HEK293T (cell line): ENCODE measurements at regions not wholly inside any gene's neighbourhood (a gene's known extent, or its start where the extent isn't known, plus 50 kb on each side); places are given as distances from the start of the nearest gene placed in this dataset.
"Not testable (repeated sequence)": the region's sequence is repeated elsewhere in the genome, so short reads cannot be mapped to it uniquely, and the experiment has no call there.

ENCODE experiments used
- CTCF ChIA-PET: fragments of 350-600 bp; formaldehyde crosslinking; extraction: SDS; loops from one replicate; lab custom pipeline; 2021; ENCODE audit warnings: antibody characterized with exemption, inconsistent platforms; lab: Yijun Ruan, JAX
- POLR2A ChIA-PET: fragments of 350-600 bp; formaldehyde crosslinking; extraction: SDS; loops from one replicate; lab custom pipeline; 2020; ENCODE audit warnings: antibody characterized with exemption, inconsistent platforms; lab: Yijun Ruan, JAX
- DNase-seq: peaks from one replicate; pipeline ENCODE4 v3.0.0; 2012; ENCODE audit warnings: mixed read lengths; ENCODE audit errors: extremely low spot score
- ARNT ChIP-seq: fragments of 450-650 bp; IDR thresholded peaks from 2 replicates; pipeline ENCODE4 v1.6.1; 2017; ENCODE audit warnings: mild to moderate bottlenecking
- BHLHE40 ChIP-seq: fragments of 450-650 bp; IDR thresholded peaks from 2 replicates; pipeline ENCODE4 v1.6.1; 2016; ENCODE audit warnings: mild to moderate bottlenecking, moderate library complexity, borderline replicate concordance
- CTBP1 ChIP-seq: fragments of 450-650 bp; IDR thresholded peaks from 2 replicates; pipeline ENCODE4 v1.6.1; 2016; ENCODE audit warnings: borderline replicate concordance
- ELF4 ChIP-seq: fragments of 450-650 bp; IDR thresholded peaks from 2 replicates; pipeline ENCODE4 v1.6.1; 2017; ENCODE audit warnings: antibody characterized with exemption
- FOXA1 ChIP-seq: fragments of 450-650 bp; IDR thresholded peaks from 2 replicates; pipeline ENCODE4 v1.6.1; 2016; ENCODE audit warnings: mild to moderate bottlenecking
- FOXK2 ChIP-seq: fragments of 450-650 bp; IDR thresholded peaks from 2 replicates; pipeline ENCODE4 v1.6.1; 2016; ENCODE audit warnings: mild to moderate bottlenecking
- FOXM1 ChIP-seq: fragments of 450-650 bp; IDR thresholded peaks from 2 replicates; pipeline ENCODE4 v1.6.1; 2017; ENCODE audit warnings: mild to moderate bottlenecking, borderline replicate concordance
- HDGF ChIP-seq: fragments of 450-650 bp; IDR thresholded peaks from 2 replicates; pipeline ENCODE4 v1.6.1; 2017; ENCODE audit warnings: antibody characterized with exemption, borderline replicate concordance
- L3MBTL2 ChIP-seq: fragments of 450-650 bp; conservative IDR thresholded peaks from 2 replicates; pipeline ENCODE4 v1.6.1; 2016; ENCODE audit warnings: mild to moderate bottlenecking
- LEF1 ChIP-seq: fragments of 450-650 bp; IDR thresholded peaks from 2 replicates; pipeline ENCODE4 v1.6.1; 2017; ENCODE audit warnings: mild to moderate bottlenecking, borderline replicate concordance
- NFRKB ChIP-seq: fragments of 450-650 bp; IDR thresholded peaks from 2 replicates; pipeline ENCODE4 v1.6.1; 2016; ENCODE audit warnings: mild to moderate bottlenecking, moderate library complexity
- PKNOX1 ChIP-seq: fragments of 450-650 bp; IDR thresholded peaks from 2 replicates; pipeline ENCODE4 v1.6.1; 2016
- SP1 ChIP-seq: fragments of 450-650 bp; IDR thresholded peaks from 2 replicates; pipeline ENCODE4 v1.6.1; 2017
- SUZ12 ChIP-seq: fragments of 450-650 bp; IDR thresholded peaks from 2 replicates; pipeline ENCODE4 v1.6.1; 2016; ENCODE audit warnings: mild to moderate bottlenecking
- TARDBP ChIP-seq: fragments of 450-650 bp; IDR thresholded peaks from 2 replicates; pipeline ENCODE4 v1.6.1; 2016
- ZNF384 ChIP-seq: fragments of 450-650 bp; IDR thresholded peaks from 2 replicates; pipeline ENCODE4 v1.6.1; 2016

GRCh38 chr7:130955565-130955919, 221.5 kb upstream of the KLF14 start:
- TF ChIP-seq HDGF = no peak
- TF ChIP-seq FOXM1 = no peak
- TF ChIP-seq ARNT = no peak
- no peak for TF ChIP-seq FOXK2
- TF ChIP-seq NFRKB = no peak
- no peak for TF ChIP-seq SP1
- no peak for TF ChIP-seq FOXA1
- no peak for TF ChIP-seq ZNF384
- TF ChIP-seq PKNOX1 = no peak
- TF ChIP-seq ELF4 = no peak
- no peak for TF ChIP-seq BHLHE40
- TF ChIP-seq CTBP1 = no peak
- TF ChIP-seq SUZ12 = no peak
- TF ChIP-seq L3MBTL2 = no peak
- ChIA-PET CTCF (no interaction called here), POLR2A (no interaction called here)
- DNase-seq = no peak

- CTCF ChIA-PET = interaction anchor here (1.3 kb wide), 2 partner anchors 11 to 26 kb away, joined by 3 to 4 read pairs; no protein-coding TSS in a partner anchor
- POLR2A ChIA-PET = no interaction called here
- TF ChIP-seq CTBP1 (no peak), ELF4 (no peak), HDGF (no peak), SP1 (no peak), FOXA1 (no peak), FOXK2 (no peak), PKNOX1 (no peak), NFRKB (no peak), FOXM1 (no peak), LEF1 (no peak), L3MBTL2 (no peak), SUZ12 (no peak), BHLHE40 (no peak), TARDBP (no peak), ARNT (no peak), ZNF384 (no peak)
- DNase-seq = no peak
These were observed 222.6 kb upstream of the KLF14 start for GRCh38 chr7:130956417-130957136.

- ChIA-PET POLR2A (no interaction called here), CTCF (interaction anchor here (1.3 kb wide), 2 partner anchors 11 to 25 kb away, joined by 3 to 4 read pairs; no protein-coding TSS in a partner anchor)
- no peak for TF ChIP-seq SP1
- no peak for DNase-seq
These were observed 223.1 kb upstream of the KLF14 start for GRCh38 chr7:130957137-130957513.

GRCh38 chr7:130957722-130958435, 223.9 kb upstream of the KLF14 start:
- DNase-seq, POLR2A ChIA-PET: not testable (repeated sequence)
- CTCF ChIA-PET = interaction anchor here (1.3 kb wide), 2 partner anchors 12 to 24 kb away, joined by 3 to 4 read pairs; no protein-coding TSS in a partner anchor

- TF ChIP-seq L3MBTL2 (no peak), SP1 (no peak), LEF1 (no peak), FOXM1 (no peak), CTBP1 (no peak), ARNT (no peak), ELF4 (no peak), ZNF384 (no peak), HDGF (no peak), FOXK2 (no peak), BHLHE40 (no peak), PKNOX1 (no peak), NFRKB (no peak), TARDBP (no peak), FOXA1 (no peak), SUZ12 (no peak)
These were observed 224.8 kb upstream of the KLF14 start for GRCh38 chr7:130958846-130959245.

GRCh38 chr7:130959743-130960207, 225.8 kb upstream of the KLF14 start:
- POLR2A ChIA-PET = no interaction called here
- peak; percentile 45 for DNase-seq
- CTCF ChIA-PET = interaction anchor here (0.9 to 2.6 kb wide), 5 partner anchors 11 to 78 kb away, joined by 3 to 5 read pairs (median 4); no protein-coding TSS in a partner anchor
- TF ChIP-seq ARNT (no peak), PKNOX1 (peak; percentile 73)

More at GRCh38 chr7:130958846-130959245, 224.8 kb upstream of the KLF14 start:
- no peak for DNase-seq
- POLR2A ChIA-PET = no interaction called here
- CTCF ChIA-PET = interaction anchor here (1.0 kb wide), 1 partner anchor 12 kb away, joined by 5 read pairs; no protein-coding TSS in a partner anchor
